ENCODE measurements at regions not wholly inside any gene's neighbourhood (a gene's known extent, or its start where the extent isn't known, plus 50 kb on each side); places are given as distances from the start of the nearest gene placed in this dataset.

DNA sequence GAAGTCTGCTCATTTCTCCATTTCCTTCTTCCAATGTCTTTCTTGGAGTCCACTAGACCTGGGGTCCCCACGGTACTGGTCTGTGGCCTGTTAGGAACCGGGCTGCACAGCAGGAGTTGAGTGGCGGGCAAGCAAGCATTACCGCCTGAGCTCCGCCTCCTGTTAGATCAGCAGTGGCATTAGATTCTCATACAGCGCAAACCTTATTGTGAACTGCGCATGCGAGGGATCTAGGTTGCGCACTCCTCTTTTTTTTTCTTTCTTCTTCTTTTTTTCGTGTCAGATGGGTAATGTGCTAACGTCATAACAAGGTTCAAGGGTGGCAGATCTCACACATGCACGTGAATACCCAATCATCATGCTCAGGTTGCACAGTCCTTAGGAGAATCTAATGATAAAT lies 53.1 kb upstream of the DLX2 start:
- Histone ChIP-seq H3K27ac (ENCODE audit: low read depth, low read length) (no peak overlapping the region), H3K4me2 (ENCODE audit: insufficient read depth in 1 of 2, low read depth in 2 of 2, low read length in 2 of 2) (no peak overlapping the region), H3K56ac (replicated peaks; ENCODE audit: insufficient read length, low read depth, low read length) (no peak overlapping the region), H3K79me1 (ENCODE audit: low read depth, low read length) (no peaks in the 10 kb centered on the region), H3K4ac (replicated peaks; ENCODE audit: insufficient read length, low read depth, low read length) (no peak overlapping the region), H3K9me3 (ENCODE audit: insufficient read depth in 2 of 2, low read depth in 1 of 2, low read length in 1 of 2) (0 out of 4 replicates have a peak, but pooled peaks cover 0 to under 1% of the 10 kb centered on the region in 2 experiments), H3K18ac (ENCODE audit: extremely low read depth, low read length) (no peak overlapping the region), H3K4me3 (ENCODE audit: extremely low read depth in 1 of 4, insufficient read depth in 2 of 4, low read depth in 3 of 4, low read length in 4 of 4) (no peak overlapping the region), H2AFZ (ENCODE audit: low read length) (no peak overlapping the region), H4K5ac (ENCODE audit: insufficient read length, low read depth, low read length) (no peak overlapping the region), H3K14ac (ENCODE audit: insufficient read length) (no peak overlapping the region), H2BK20ac (ENCODE audit: low read length) (no peak overlapping the region), H3K9ac (replicated peaks in 1 of 4; ENCODE audit: extremely low read depth in 1 of 4, low read depth in 3 of 4, low read length in 3 of 4) (no peak overlapping the region), H3K23ac (ENCODE audit: insufficient read length) (no peak overlapping the region), H4K20me1 (replicated peaks in 1 of 2; ENCODE audit: control insufficient read depth in 1 of 2, insufficient read depth in 2 of 2, low read length in 2 of 2) (no peaks in the 10 kb centered on the region), H4K91ac (replicated peaks; ENCODE audit: insufficient read length, low read length) (no peak overlapping the region), H2BK5ac (ENCODE audit: low read depth, low read length) (no peak overlapping the region), H3K79me2 (ENCODE audit: control insufficient read depth in 1 of 2, insufficient read depth in 2 of 2, low read length in 2 of 2) (no peaks in the 10 kb centered on the region), H2BK12ac (ENCODE audit: low read depth, low read length) (no peak overlapping the region), H3K23me2 (ENCODE audit: low read depth, low read length) (no peaks in the 10 kb centered on the region), H3K27me3 (replicated peaks in 1 of 4; ENCODE audit: control insufficient read depth in 3 of 4, extremely low read depth in 1 of 4, insufficient read depth in 3 of 4, low read length in 3 of 4) (no peaks in the 10 kb centered on the region; a peak in 1 of 7 replicates), H2AK5ac (ENCODE audit: low read depth, low read length) (no peak overlapping the region), H2BK15ac (ENCODE audit: low read length) (no peak overlapping the region), H2BK120ac (replicated peaks; ENCODE audit: low read depth, low read length) (no peak overlapping the region), H4K8ac (ENCODE audit: extremely low read depth, insufficient read depth, low read length) (no peak overlapping the region), H3K4me1 (replicated peaks in 1 of 4; ENCODE audit: control insufficient read depth in 3 of 4, insufficient read depth in 4 of 4, low read length in 3 of 4) (no peaks in the 10 kb centered on the region), H3K36me3 (ENCODE audit: control insufficient read depth in 2 of 4, insufficient read depth in 4 of 4, low read length in 3 of 4) (no peaks in the 10 kb centered on the region)
- 87% methylated on average over 12 of the region's 12 CpGs; no CpG with 5 or more reads in 1 of the 2 experiments for WGBS, 2 experiments (ENCODE audit: extremely low coverage in 1 of 2, insufficient coverage in 1 of 2, insufficient read length in 1 of 2, insufficient replicate concordance in 2 of 2, low coverage in 1 of 2, low lambda C conversion rate in 2 of 2, missing lambda C conversion rate in 1 of 2)
- DNase-seq (ENCODE audit: low read depth in 1 of 2, low spot score in 2 of 2), result no peak
- FAIRE-seq, result no peak
- CTCF ChIA-PET (ENCODE audit: partially characterized antibody), result interaction anchor here (0.6 to 1.3 kb wide), 3 partner anchors 28 to 1410 kb away, joined by 3 to 4 read pairs (median 3); no protein-coding TSS in a partner anchor
- POLR2A ChIA-PET (ENCODE audit: partially characterized antibody), result no interaction called here
- TF ChIP-seq EZH2 (IDR thresholded peaks at IDR 0.05; ENCODE audit: low read depth, low read length, severe bottlenecking) (no peak), ATF3 (IDR thresholded peaks at IDR 0.05; ENCODE audit: insufficient read depth, low read depth, low read length) (no peak), CREB1 (IDR thresholded peaks at IDR 0.05) (no peak), SIRT6 (IDR thresholded peaks at IDR 0.05; ENCODE audit: low read length) (no peak), RNF2 (IDR thresholded peaks at IDR 0.05; ENCODE audit: borderline replicate concordance, low read depth, low read length, missing control alignments, poor library complexity, severe bottlenecking) (no peak)
